ENCODE measurements at regions not wholly inside any gene's neighbourhood (a gene's known extent, or its start where the extent isn't known, plus 50 kb on each side); places are given as distances from the start of the nearest gene placed in this dataset.

GRCh38 chr9:108012886-108013665 is 523.5 kb upstream of the KLF4 start:
- WGBS, 3 donors: 44 to 71% (median 62%) methylated on average over 3 of the region's 3 CpGs
- Histone ChIP-seq H3K4me3 (no peak overlapping the region), H3K27ac (no peak overlapping the region), H3K4me1 (ENCODE audit: insufficient read depth) (no peaks in the 10 kb centered on the region), H3K27me3 (no peaks in the 10 kb centered on the region), H3K36me3 (no peaks in the 10 kb centered on the region), H3K9me3 (no peaks in the 10 kb centered on the region)
- intact Hi-C loops (cut with DNase I): no loop called here
- DNase-seq: no peak
- no peak for TF ChIP-seq EP300 (IDR thresholded peaks at IDR 0.05)
- TF ChIP-seq CTCF (IDR thresholded peaks at IDR 0.05): no peak
- TF ChIP-seq POLR2A (IDR thresholded peaks at IDR 0.05): no peak

GRCh38 chr9:108012405-108012804 is 522.8 kb upstream of the KLF4 start:
- 83 to 89% (median 86%) methylated on average over 4 of the region's 4 CpGs for WGBS, 3 donors
- TF ChIP-seq CTCF (IDR thresholded peaks at IDR 0.05) (no peak), EP300 (IDR thresholded peaks at IDR 0.05) (no peak), POLR2A (IDR thresholded peaks at IDR 0.05) (no peak)

GRCh38 chr9:108003526-108003925 is 514.0 kb upstream of the KLF4 start:
- Histone ChIP-seq H3K36me3 (no peaks in the 10 kb centered on the region), H3K4me3 (no peak overlapping the region), H3K9me3 (no peaks in the 10 kb centered on the region), H3K27ac (no peak overlapping the region), H3K4me1 (ENCODE audit: insufficient read depth) (peaks cover 7% of the 10 kb centered on the region), H3K27me3 (no peaks in the 10 kb centered on the region)
- intact Hi-C loops (cut with DNase I): no loop called here
- 57 to 76% (median 70%) methylated on average over 5 of the region's 5 CpGs for WGBS, 3 donors
- no peak for DNase-seq
- TF ChIP-seq EP300 (IDR thresholded peaks at IDR 0.05) (no peak), CTCF (IDR thresholded peaks at IDR 0.05) (no peak), POLR2A (IDR thresholded peaks at IDR 0.05) (no peak)

More at GRCh38 chr9:108012405-108012804, 522.8 kb upstream of the KLF4 start:
- no peaks in the 10 kb centered on the region for H3K27me3 ChIP-seq
- no peaks in the 10 kb centered on the region for H3K9me3 ChIP-seq
- H3K27ac ChIP-seq: no peak overlapping the region
- H3K4me3 ChIP-seq: no peak overlapping the region
- no peaks in the 10 kb centered on the region for H3K36me3 ChIP-seq
- no peak for DNase-seq
- intact Hi-C loops (cut with DNase I): no loop called here
- no peaks in the 10 kb centered on the region for H3K4me1 ChIP-seq (ENCODE audit: insufficient read depth)

GRCh38 chr9:108002371-108002956 is 512.9 kb upstream of the KLF4 start:
- 19 to 28% (median 27%) methylated on average over 15 of the region's 15 CpGs for WGBS, 3 donors
- Histone ChIP-seq H3K36me3 (no peaks in the 10 kb centered on the region), H3K9me3 (no peaks in the 10 kb centered on the region), H3K27me3 (no peaks in the 10 kb centered on the region), H3K4me1 (ENCODE audit: insufficient read depth) (peaks cover 7% of the 10 kb centered on the region), H3K27ac (peak overlapping the region; percentile 38 to 50), H3K4me3 (no peak overlapping the region)
- peak; percentile 32 to 48 (median 37) for DNase-seq
- TF ChIP-seq POLR2A (IDR thresholded peaks at IDR 0.05) (no peak), CTCF (IDR thresholded peaks at IDR 0.05) (no peak), EP300 (IDR thresholded peaks at IDR 0.05) (no peak)
- intact Hi-C loops (cut with DNase I): no loop called here
